HG02981 (cell line): ENCODE measurements at regions not wholly inside any gene's neighbourhood (a gene's known extent, or its start where the extent isn't known, plus 50 kb on each side); places are given as distances from the start of the nearest gene placed in this dataset.

Experiments used
- ATAC-seq: cut with Tn5 transposase; IDR thresholded peaks from one replicate; pipeline ENCODE4 v1.9.1; 2021; ENCODE audit warnings: mild to moderate bottlenecking, moderate library complexity; ENCODE audit not compliant: unreplicated experiment

DNA sequence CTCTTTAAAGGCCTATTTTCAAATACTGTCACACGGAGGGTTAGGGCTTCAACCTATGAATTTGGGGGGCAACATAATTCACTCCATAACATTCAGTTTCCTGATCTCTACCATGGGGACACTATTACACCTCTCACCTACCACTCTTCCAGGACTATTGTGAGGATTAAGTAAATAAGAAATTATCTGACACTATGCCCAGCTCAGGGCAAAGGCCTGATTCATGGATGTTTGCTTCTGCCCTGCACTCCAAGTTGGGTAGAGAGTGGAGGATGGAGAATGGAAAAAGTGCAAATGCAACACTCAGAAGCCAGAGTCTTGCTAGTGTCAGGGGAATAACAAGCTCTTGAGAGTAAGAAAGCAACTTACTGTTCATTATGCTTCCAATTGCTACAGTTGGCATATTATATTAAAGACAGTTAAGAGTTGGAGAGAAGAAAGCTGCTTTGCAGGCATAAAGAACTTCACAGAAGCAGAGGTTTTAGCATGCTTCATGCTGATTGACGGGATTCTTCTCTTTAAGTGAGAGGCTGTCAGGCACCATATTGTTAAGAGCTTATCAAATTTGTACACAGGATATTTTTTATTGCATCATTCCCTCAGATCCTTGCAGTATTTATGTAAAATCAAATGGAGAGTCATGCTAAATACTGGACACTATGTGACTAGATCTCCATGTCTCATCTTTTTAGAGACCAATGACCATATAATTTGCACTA lies 375.3 kb downstream of the VPS13C start:
- no peak for ATAC-seq

GRCh38 chr15:61682891-61683735 lies 377.1 kb downstream of the VPS13C start:
- ATAC-seq: no peak

DNA sequence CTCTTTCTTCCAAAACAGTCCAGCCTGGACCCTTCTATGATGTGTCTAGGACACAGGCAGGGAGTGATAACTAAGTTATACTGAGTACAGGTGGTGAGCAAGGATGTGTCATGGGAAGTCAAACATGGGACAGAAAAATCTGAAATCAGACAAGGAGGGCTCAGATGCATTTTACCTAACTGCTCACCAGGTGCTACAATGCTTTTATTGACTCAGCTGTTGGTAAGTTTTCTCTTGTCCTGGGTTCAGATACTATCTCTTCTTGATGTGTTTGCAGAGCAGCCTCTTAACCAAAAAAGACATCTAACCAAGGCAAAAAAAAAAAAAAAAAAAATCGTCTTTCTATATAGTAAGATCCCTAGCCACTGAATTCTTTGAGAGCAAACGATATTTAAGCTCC lies 378.6 kb downstream of the VPS13C start:
- no peak for ATAC-seq

GRCh38 chr15:61681038-61681418 lies 379.2 kb downstream of the VPS13C start:
- no peak for ATAC-seq

DNA sequence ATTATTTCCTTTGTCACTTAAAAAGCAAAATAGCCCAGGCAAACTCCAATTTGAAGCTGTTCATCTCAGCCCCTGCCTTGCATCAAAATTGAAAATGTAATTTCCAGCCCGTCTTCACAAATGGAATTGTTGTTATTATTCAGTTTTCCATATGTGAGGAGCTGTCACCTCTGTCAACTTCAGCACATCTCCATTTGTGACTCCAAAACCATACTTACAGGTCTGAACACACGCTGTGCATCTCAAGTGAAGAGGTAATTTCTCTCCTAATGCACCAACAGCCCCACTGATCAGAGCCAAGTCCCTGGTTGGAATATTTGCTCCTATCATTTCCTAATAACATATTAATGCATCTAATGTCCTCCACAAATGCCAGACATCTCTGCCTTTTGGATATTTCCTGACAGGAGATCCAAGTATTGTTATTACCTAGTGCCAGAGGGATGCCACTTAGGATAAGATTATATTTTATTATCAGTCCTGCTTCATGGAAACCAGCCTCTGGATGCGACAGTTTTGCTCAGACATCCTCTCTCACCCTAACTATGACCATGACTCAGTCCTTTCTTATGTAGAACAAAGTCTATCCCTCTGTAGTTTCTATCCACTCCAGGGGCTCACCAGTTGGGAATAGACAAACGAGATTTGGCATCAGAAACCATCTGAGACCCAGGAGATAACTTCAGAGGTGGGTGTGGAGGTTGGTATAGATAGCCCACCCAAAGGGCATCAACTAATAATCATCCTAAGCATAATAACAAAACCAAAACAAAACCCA lies 379.8 kb downstream of the VPS13C start:
- no peak for ATAC-seq

DNA sequence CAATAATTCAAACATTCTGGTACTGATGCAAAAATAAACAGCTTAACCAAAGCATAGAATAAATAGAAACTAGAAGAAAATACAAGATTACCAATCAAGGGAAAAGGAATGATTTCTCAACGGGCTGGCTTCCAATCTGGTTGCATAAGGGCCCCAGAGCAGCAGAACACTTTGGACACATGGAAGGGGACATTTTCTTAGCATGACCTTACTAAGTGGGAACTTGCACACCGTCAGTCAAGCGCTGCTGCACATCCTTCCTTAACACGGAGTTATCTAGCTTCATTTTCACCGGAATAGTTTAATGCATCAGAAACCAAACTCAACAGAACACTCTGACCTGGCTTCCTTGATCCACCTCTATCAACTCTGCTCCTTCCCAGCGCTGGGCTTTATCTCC lies 388.5 kb downstream of the VPS13C start:
- no peak for ATAC-seq

- no peak for ATAC-seq
These were observed 391.8 kb downstream of the VPS13C start for GRCh38 chr15:61668444-61668843.

DNA sequence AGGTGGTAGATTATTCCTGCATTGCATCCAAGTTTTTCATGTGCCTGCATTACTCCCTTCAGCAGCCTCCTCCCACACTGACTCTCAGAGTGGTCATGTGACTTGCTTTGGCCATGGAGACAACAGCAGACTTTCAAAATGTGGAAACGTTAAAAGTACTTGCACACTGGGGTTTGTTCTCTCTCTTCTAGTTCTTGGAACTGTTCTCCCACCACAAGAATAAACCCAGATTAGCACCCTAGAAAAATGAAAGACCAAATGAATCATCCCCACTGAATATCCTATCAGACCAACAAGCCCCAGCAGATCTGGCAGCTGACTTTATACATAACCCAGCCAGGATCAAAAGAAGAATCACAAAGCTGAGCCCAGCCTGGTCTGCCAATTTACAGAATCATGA lies 398.5 kb downstream of the VPS13C start:
- ATAC-seq: no peak

DNA sequence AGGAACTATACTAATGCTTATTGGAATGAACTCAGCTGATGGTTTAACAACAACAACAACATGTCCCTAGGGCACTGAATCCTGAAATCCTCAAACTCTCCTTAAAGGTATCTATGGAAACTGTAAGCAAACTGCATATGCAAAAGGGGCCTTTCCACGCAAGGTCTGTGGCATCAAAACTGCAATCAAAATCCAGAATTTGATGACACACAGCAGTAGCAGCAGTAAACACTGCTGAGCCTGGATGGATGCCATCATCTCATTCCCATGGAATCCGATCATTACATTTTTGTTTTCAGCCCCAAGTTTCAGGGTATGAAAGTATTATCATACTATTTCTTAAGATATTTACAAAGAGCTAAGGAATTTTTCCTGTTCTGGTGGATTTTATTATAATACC lies 399.7 kb downstream of the VPS13C start:
- ATAC-seq: no peak

DNA sequence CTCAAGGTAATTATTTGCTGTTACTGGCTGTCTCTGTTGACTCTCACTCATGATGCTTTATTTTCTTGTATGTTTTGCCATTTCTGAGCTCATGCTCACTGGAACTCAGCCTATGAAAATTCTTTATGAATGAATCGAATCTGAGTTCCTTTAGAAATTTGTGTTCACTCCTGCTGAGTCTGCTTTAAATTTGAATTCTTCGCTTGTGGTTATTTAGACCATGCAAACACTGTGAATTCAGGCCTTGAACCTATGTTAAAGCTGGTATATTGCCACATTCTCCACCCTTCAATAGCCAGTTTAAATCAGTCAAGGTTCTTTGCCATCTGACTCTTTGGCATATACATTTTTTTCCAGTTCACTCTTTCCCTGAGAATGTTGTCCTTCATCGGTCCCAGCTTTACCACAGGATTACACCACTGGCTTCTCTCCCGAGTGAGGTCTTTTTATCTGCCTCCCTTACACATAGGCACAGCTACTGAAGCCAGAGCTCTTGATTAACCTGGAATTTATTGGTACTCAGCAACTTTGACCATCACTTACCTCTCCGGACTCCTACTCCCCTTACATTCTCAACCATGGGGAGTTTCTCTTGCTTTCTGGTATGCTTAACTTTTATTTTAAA lies 400.6 kb downstream of the VPS13C start:
- ATAC-seq: no peak

DNA sequence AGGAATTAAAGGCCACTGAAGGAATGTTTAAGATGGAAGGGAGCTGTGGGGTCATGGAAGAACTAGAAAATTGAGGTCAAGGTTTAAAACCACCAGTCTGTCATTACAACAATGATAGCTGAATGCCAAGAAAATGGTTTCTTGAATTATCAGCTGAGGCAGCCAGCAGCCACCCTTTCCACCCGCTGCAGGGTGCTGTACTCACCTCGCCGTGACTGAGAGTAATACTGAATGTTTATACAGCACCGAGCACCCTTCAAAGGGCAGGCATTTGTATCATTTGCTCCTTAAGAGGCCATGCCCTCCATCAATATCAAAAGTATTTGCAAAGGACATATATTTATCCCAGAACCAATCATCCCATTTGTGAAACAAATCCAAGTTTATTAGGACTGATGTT lies 402.8 kb downstream of the VPS13C start:
- ATAC-seq: no peak

- no peak for ATAC-seq
These were observed 403.9 kb downstream of the VPS13C start for GRCh38 chr15:61656391-61656790.

DNA sequence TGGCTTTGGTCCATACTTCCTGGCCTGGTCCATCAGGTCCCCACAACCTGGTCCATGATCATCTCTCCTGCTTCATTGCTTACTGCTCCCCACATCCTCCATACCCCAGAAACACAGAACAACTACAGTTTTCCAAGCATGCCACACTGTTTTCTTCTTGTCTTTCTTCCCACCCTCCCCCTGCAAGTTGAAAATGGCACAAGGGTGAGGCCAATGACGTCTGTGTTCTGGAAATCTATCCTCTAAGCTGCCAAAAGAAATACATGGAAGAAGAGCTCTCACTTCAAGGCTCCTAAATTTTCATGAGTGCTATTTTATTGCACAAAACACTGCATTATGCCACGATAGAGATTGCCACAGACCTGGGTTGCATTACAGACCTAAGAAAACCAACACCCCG lies 404.4 kb downstream of the VPS13C start:
- ATAC-seq: no peak

GRCh38 chr15:61654918-61655317 lies 405.3 kb downstream of the VPS13C start:
- no peak for ATAC-seq

- no peak for ATAC-seq
These were observed 406.1 kb downstream of the VPS13C start for GRCh38 chr15:61654002-61654740.

GRCh38 chr15:61653110-61653509 lies 407.1 kb downstream of the VPS13C start:
- no peak for ATAC-seq

DNA sequence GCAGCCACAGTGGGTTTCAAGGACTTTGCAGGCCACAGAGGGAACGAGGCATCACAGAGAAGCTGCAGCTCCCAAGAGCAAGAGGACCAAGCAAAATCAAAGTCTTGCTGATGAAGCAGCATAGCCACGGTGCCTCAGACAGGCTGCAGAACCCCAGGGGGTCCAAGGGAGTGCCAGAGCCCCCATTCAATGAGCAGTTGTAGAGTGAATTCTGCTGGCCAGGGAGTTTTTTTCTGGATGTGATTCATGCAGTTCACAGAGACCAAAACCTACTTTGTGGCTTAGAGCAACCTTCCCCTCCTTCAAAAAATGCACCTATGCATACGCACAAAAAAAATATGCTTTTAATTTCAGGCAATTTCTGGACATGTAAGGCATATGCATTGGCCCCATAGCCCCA lies 409.0 kb downstream of the VPS13C start:
- ATAC-seq: no peak

DNA sequence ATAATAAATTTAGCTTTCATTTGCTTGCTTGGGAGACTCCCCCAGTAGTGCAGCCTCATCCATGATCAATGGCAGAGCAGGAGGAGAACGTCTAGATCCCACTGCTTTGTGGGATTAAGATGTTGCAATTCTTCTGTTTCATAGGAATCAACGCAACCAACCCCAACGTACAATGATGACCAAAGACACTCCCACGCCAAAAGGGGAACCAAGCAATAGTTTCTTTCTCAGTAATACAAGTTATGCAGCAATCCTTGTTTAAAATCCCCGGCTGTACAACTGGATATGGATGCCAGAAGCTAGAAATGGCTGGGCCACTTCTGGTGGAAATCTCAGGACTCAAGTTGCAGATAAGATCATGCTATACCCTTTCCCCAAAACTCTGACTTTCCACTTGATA lies 411.2 kb downstream of the VPS13C start:
- no peak for ATAC-seq

DNA sequence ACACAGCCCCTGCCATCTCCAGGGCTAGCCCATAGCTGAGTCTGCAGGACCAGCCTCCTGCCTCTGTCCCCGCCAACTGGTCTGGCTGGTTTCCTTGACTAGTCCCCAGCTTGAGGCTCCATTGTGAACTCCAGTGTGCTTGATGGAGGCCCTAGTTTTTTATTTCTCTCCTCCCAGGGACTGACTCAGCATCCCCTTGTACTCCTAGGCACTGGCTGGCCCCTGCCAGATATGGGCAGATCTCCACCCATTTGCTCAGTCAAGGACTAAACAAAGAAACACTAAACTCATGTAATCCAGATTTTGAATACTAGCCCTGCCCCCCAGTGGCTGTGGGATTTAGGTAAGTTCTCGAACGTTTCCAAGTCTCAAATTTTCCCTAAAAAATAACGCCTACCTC lies 415.4 kb upstream of the RORA start:
- ATAC-seq: no peak

DNA sequence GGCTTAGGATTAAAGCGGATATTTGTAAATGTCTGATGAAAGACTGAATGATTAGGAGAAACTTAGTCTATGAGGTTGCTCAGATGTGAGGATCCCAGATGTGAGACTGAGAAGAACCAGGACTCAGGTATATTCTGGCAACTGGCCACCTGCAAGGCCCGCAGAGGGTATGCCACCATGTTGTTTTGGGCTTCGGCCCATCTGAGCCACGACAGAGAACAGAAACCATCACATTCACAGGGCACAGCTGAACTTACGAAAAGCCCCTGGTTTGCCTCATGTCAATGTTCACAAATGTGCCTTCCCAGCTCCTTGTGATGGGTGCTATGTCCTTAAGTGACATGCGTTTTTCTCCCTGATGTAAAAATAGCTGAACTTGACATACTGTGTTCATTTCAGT lies 412.5 kb upstream of the RORA start:
- ATAC-seq: no peak

DNA sequence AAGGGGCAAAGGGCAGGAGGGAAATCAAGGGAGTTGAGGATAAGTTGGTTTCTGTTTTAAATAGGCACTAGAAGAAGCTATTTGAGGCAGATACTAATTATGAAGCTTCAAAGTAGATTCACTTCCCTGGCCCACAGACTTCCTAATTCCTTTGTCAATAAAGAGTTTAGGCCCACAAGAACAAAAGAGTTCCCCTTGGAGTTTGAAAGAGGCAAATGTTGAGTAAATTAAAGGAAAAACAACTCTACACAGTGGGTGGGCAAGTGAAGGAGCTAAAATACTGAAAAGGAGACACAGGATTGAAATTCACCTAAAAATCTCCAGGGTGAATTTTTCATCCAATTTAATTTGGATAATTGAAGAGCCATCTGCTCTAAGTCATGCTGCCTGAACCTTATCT lies 411.7 kb upstream of the RORA start:
- no peak for ATAC-seq
